Neural cell (in vitro differentiated cells): ENCODE measurements at regions not wholly inside any gene's neighbourhood (a gene's known extent, or its start where the extent isn't known, plus 50 kb on each side); places are given as distances from the start of the nearest gene placed in this dataset.

Experiments used
- EZH2 ChIP-seq: fragments of 200-600, 300-800 bp; shearing (Covaris generic), sonication (generic); IDR thresholded peaks from 2 replicates; pipeline ENCODE4 v1.6.1; 2014; ENCODE audit warnings: antibody characterized with exemption, low read length, borderline replicate concordance, mild to moderate bottlenecking; ENCODE audit not compliant: insufficient read depth, poor library complexity, severe bottlenecking
- POLR2AphosphoS5 ChIP-seq: IDR thresholded peaks from 2 replicates; pipeline ENCODE4 v1.6.1; 2012
- TAF1 ChIP-seq: IDR thresholded peaks from 2 replicates; pipeline ENCODE4 v1.6.1; 2012; ENCODE audit warnings: low read depth
- TF ChIP-seq, protein P1 (sequence below): fragments of 450-650 bp; IDR thresholded peaks from 2 replicates; pipeline ENCODE4 v1.5.1; 2014; ENCODE audit warnings: antibody characterized with exemption, mild to moderate bottlenecking, moderate library complexity; ENCODE audit not compliant: poor library complexity, severe bottlenecking

DNA sequence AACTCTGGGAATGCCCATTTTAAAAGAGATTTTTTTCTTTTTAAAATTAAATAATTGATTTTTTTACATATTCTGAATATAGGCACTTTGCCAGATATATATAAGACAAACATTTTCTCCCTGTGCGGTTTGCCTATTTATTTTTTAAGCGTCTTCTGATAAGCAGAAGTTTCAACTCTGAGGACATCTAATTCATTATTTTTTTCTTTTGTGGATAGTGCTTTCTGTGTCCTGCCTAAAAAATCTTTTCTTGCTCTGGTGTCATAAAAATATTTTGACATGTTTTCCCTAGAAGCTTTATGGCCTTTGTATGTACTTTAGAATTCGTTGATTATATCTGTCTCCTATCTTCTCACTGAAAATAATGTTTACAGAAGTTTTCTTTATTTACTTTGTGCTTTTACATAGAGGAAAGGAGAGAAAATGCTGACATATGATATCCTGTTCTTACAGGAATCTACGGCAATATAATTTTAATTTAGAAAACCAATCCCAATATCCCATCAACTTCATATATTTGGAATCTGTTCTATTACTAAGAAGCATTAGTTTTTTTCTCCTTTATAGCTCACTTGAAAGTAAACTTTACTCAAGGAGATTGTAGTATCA is 111.9 kb upstream of the EFNA5 start:
- TF ChIP-seq, protein P1, sequence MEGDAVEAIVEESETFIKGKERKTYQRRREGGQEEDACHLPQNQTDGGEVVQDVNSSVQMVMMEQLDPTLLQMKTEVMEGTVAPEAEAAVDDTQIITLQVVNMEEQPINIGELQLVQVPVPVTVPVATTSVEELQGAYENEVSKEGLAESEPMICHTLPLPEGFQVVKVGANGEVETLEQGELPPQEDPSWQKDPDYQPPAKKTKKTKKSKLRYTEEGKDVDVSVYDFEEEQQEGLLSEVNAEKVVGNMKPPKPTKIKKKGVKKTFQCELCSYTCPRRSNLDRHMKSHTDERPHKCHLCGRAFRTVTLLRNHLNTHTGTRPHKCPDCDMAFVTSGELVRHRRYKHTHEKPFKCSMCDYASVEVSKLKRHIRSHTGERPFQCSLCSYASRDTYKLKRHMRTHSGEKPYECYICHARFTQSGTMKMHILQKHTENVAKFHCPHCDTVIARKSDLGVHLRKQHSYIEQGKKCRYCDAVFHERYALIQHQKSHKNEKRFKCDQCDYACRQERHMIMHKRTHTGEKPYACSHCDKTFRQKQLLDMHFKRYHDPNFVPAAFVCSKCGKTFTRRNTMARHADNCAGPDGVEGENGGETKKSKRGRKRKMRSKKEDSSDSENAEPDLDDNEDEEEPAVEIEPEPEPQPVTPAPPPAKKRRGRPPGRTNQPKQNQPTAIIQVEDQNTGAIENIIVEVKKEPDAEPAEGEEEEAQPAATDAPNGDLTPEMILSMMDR = no peak
- TF ChIP-seq EZH2 = no peak
- no peak for TF ChIP-seq POLR2AphosphoS5
- TF ChIP-seq TAF1 = no peak
